ENCODE measurements at regions not wholly inside any gene's neighbourhood (a gene's known extent, or its start where the extent isn't known, plus 50 kb on each side); places are given as distances from the start of the nearest gene placed in this dataset.

DNA sequence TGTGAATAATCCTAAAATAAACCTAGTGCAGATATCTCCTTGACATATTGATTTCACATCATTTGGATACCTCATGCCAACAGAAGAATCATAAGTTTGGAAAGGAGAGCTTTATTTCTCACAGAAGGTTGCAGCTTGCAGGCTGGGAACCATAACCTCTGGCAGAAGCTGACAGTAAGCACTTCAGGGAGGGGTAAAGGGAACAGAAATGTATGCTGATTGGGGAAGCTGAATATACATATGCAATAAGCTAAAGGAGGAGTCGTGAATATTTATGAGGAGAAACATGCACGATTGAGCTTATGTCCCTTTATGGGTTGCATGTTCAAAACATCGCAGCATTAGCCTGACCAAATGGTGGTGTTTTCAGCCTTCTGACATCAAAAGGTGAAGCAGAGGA lies 814.5 kb downstream of the TBC1D22A start:
- TF ChIP-seq POLR2A (IDR thresholded peaks at IDR 0.05), result no peak
- TF ChIP-seq, protein P1, sequence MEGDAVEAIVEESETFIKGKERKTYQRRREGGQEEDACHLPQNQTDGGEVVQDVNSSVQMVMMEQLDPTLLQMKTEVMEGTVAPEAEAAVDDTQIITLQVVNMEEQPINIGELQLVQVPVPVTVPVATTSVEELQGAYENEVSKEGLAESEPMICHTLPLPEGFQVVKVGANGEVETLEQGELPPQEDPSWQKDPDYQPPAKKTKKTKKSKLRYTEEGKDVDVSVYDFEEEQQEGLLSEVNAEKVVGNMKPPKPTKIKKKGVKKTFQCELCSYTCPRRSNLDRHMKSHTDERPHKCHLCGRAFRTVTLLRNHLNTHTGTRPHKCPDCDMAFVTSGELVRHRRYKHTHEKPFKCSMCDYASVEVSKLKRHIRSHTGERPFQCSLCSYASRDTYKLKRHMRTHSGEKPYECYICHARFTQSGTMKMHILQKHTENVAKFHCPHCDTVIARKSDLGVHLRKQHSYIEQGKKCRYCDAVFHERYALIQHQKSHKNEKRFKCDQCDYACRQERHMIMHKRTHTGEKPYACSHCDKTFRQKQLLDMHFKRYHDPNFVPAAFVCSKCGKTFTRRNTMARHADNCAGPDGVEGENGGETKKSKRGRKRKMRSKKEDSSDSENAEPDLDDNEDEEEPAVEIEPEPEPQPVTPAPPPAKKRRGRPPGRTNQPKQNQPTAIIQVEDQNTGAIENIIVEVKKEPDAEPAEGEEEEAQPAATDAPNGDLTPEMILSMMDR (IDR thresholded peaks at IDR 0.05), result no peak
- Histone ChIP-seq H3K36me3 (replicated peaks in 1 of 2) (no peaks in the 10 kb centered on the region), H3K27ac (no peak overlapping the region), H3K4me3 (no peak overlapping the region), H3K9me3 (replicated peaks in 1 of 3) (no peaks in the 10 kb centered on the region), H3K27me3 (no peaks in the 10 kb centered on the region), H3K4me1 (replicated peaks in 1 of 2) (no peaks in the 10 kb centered on the region)
- no peak for DNase-seq
- 68 to 77% (median 72%) methylated on average over 3 of the region's 3 CpGs for WGBS, 4 donors
- intact Hi-C loops (cut with DNase I), result no loop called here

DNA sequence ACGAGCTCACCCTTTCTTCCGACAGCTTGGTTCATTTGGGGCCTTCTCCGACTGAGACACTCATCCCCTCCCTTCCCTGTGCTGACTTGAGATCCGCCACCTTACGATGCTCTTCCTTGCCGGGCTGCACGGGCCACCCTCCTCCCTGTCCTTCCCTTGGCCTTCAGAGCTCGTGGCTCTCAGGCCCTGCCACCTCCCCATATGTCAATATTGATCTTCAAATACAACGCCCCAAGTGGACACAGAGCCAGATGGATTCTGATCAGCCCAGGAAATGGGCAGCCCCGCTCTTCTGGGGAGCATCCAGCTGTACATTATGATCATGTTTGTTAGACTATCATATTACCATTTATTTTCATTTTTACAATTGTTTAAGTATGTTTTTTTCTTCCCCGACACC lies 812.8 kb downstream of the TBC1D22A start:
- no peaks in the 10 kb centered on the region for H3K9me3 ChIP-seq (replicated peaks in 1 of 3)
- H3K27me3 ChIP-seq, result no peaks in the 10 kb centered on the region
- 73 to 89% (median 79%) methylated on average over 11 of the region's 11 CpGs for WGBS, 4 donors
- no peak overlapping the region for H3K4me3 ChIP-seq
- TF ChIP-seq, protein P1 (IDR thresholded peaks at IDR 0.05), result no peak
- TF ChIP-seq POLR2A (IDR thresholded peaks at IDR 0.05), result no peak
- DNase-seq, result peak in 1 of 7 donors; percentile 14
- H3K4me1 ChIP-seq (replicated peaks in 1 of 2), result no peaks in the 10 kb centered on the region
- no peak overlapping the region for H3K27ac ChIP-seq
- no peaks in the 10 kb centered on the region for H3K36me3 ChIP-seq (replicated peaks in 1 of 2)
- intact Hi-C loops (cut with DNase I), result no loop called here

DNA sequence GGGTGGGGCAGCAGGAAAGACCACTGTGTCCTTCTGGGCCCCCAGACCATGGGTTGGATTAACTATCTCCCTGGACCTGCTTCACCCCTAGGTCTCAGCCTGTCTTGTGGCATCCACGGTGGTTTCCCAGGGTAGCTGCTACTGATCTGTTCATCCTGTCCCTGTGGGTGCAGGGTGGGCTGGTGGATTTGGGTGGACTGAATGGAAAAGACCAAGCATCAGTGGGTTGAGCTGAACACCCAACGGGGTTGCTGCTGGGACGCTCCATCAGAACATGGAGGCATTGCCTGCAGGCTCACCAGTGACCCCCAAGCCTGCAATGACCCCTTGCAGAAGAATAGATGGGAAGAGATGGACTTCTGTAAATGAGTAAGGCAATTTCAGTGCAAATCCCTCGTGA lies 812.1 kb downstream of the TBC1D22A start:
- H3K4me3 ChIP-seq, result no peak overlapping the region
- H3K27me3 ChIP-seq, result no peaks in the 10 kb centered on the region
- 79 to 84% (median 80%) methylated on average over 3 to 4 of the region's 4 CpGs for WGBS, 4 donors
- no peak overlapping the region for H3K27ac ChIP-seq
- no peaks in the 10 kb centered on the region for H3K4me1 ChIP-seq (replicated peaks in 1 of 2)
- no peaks in the 10 kb centered on the region for H3K36me3 ChIP-seq (replicated peaks in 1 of 2)
- intact Hi-C loops (cut with DNase I), result no loop called here
- TF ChIP-seq, protein P1 (IDR thresholded peaks at IDR 0.05), result no peak
- TF ChIP-seq POLR2A (IDR thresholded peaks at IDR 0.05), result no peak
- H3K9me3 ChIP-seq (replicated peaks in 1 of 3), result no peaks in the 10 kb centered on the region
- peak in 1 of 7 donors; percentile 15 for DNase-seq

- DNase-seq, result no peak
- 74 to 89% (median 78%) methylated on average over 7 of the region's 7 CpGs for WGBS, 4 donors
- intact Hi-C loops (cut with DNase I), result no loop called here
- no peak overlapping the region for H3K4me3 ChIP-seq
- H3K27me3 ChIP-seq, result no peaks in the 10 kb centered on the region
- H3K36me3 ChIP-seq (replicated peaks in 1 of 2), result no peaks in the 10 kb centered on the region
- no peak for TF ChIP-seq POLR2A (IDR thresholded peaks at IDR 0.05)
- TF ChIP-seq, protein P1 (IDR thresholded peaks at IDR 0.05), result no peak
- no peak overlapping the region for H3K27ac ChIP-seq
- no peaks in the 10 kb centered on the region for H3K9me3 ChIP-seq (replicated peaks in 1 of 3)
- H3K4me1 ChIP-seq (replicated peaks in 1 of 2), result no peaks in the 10 kb centered on the region
Observed at GRCh38 chr22:47573141-47573540, 810.7 kb downstream of the TBC1D22A start.

Data from adrenal gland (tissue), 9 donors.